H9 (cell line): ENCODE measurements at regions not wholly inside any gene's neighbourhood (a gene's known extent, or its start where the extent isn't known, plus 50 kb on each side); places are given as distances from the start of the nearest gene placed in this dataset.

Experiments
- DNase-seq: peaks from one replicate; pipeline ENCODE4 v3.0.0-alpha.2; 2017
- H2AFZ ChIP-seq: one replicate; pipeline ENCODE4 v1.6.1; 2013; ENCODE audit warnings: mild to moderate bottlenecking, low read length, control low read depth, moderate library complexity
- H2AK5ac ChIP-seq: 2 replicates; pipeline ENCODE4 v1.6.1; 2013; ENCODE audit warnings: low read length, control low read depth, mixed read lengths; ENCODE audit not compliant: insufficient read length
- H2BK120ac ChIP-seq: one replicate; pipeline ENCODE4 v1.6.1; 2013; ENCODE audit warnings: low read depth, mild to moderate bottlenecking, low read length, control low read depth, inconsistent platforms; ENCODE audit not compliant: poor library complexity, severe bottlenecking
- H2BK12ac ChIP-seq: 2 replicates; pipeline ENCODE4 v1.6.1; 2013; ENCODE audit warnings: low read length, control low read depth, mixed read lengths, low read depth; ENCODE audit not compliant: insufficient read length
- H2BK15ac ChIP-seq: 2 replicates; pipeline ENCODE4 v1.6.1; 2013; ENCODE audit warnings: low read depth, low read length, control low read depth
- H2BK20ac ChIP-seq: one replicate; pipeline ENCODE4 v1.6.1; 2013; ENCODE audit warnings: low read depth, mild to moderate bottlenecking, low read length, control low read depth, inconsistent platforms; ENCODE audit not compliant: poor library complexity, severe bottlenecking
- H2BK5ac ChIP-seq: 2 replicates; pipeline ENCODE4 v1.6.1; 2013; ENCODE audit warnings: low read length, control low read depth, mixed read lengths; ENCODE audit not compliant: insufficient read length
- H3K14ac ChIP-seq: 2 replicates; pipeline ENCODE4 v1.6.1; 2013; ENCODE audit warnings: low read length, control low read depth; ENCODE audit not compliant: insufficient read depth
- H3K18ac ChIP-seq: 2 replicates; pipeline ENCODE4 v1.6.1; 2013; ENCODE audit warnings: low read depth, mild to moderate bottlenecking, mixed read lengths, low read length, control low read depth; ENCODE audit not compliant: insufficient read length
- H3K23ac ChIP-seq: 2 replicates; pipeline ENCODE4 v1.6.1; 2013; ENCODE audit warnings: low read length, control low read depth, mixed read lengths, low read depth; ENCODE audit not compliant: insufficient read length
- H3K23me2 ChIP-seq: 2 replicates; pipeline ENCODE4 v1.6.1; 2013; ENCODE audit warnings: low read depth, mild to moderate bottlenecking, mixed read lengths, low read length, control low read depth; ENCODE audit not compliant: insufficient read length, poor library complexity, severe bottlenecking
- H3K27ac ChIP-seq: 2 replicates; pipeline ENCODE4 v1.5.1; 2013; ENCODE audit warnings: low read length, control low read depth, mixed read lengths, low read depth; ENCODE audit not compliant: insufficient read length
- H3K27me3 ChIP-seq: 2 replicates; pipeline ENCODE4 v1.6.1; 2013; ENCODE audit warnings: low read length, control low read depth, inconsistent platforms; ENCODE audit not compliant: insufficient read depth
- H3K4ac ChIP-seq: 2 replicates; pipeline ENCODE4 v1.6.1; 2013; ENCODE audit warnings: low read depth, mild to moderate bottlenecking, control low read depth, inconsistent platforms, low read length, moderate library complexity
- H3K4me1 ChIP-seq: 2 replicates; pipeline ENCODE4 v1.6.1; 2013; ENCODE audit warnings: low read length, control low read depth, inconsistent platforms; ENCODE audit not compliant: insufficient read depth
- H3K4me2 ChIP-seq: 2 replicates; pipeline ENCODE4 v1.6.1; 2013; ENCODE audit warnings: low read length, control low read depth, mixed read lengths; ENCODE audit not compliant: insufficient read length, insufficient read depth
- H3K56ac ChIP-seq: 2 replicates; pipeline ENCODE4 v1.6.1; 2013; ENCODE audit warnings: low read depth, mild to moderate bottlenecking, mixed read lengths, low read length, control low read depth; ENCODE audit not compliant: insufficient read length
- H3K79me1 ChIP-seq: 2 replicates; pipeline ENCODE4 v1.6.1; 2013; ENCODE audit warnings: low read depth, mild to moderate bottlenecking, moderate library complexity, low read length, control low read depth, inconsistent platforms; ENCODE audit not compliant: insufficient read depth, poor library complexity, severe bottlenecking
- H3K79me2 ChIP-seq: 2 replicates; pipeline ENCODE4 v1.6.1; 2013; ENCODE audit warnings: low read length, control low read depth, inconsistent platforms; ENCODE audit not compliant: insufficient read depth
- H3K9ac ChIP-seq: 2 replicates; pipeline ENCODE4 v1.6.1; 2013; ENCODE audit warnings: low read length, control low read depth, mixed read lengths; ENCODE audit not compliant: insufficient read length; ENCODE audit errors: extremely low read depth
- H3K9me3 ChIP-seq: one replicate; pipeline ENCODE4 v1.6.1; 2013; ENCODE audit warnings: low read depth, low read length, inconsistent platforms; ENCODE audit not compliant: control insufficient read depth
- H3T11ph ChIP-seq: one replicate; pipeline ENCODE4 v1.6.1; 2013; ENCODE audit warnings: mild to moderate bottlenecking, low read length, control low read depth, inconsistent platforms
- H4K20me1 ChIP-seq: one replicate; pipeline ENCODE4 v1.6.1; 2013; ENCODE audit not compliant: control insufficient read depth, insufficient read length, insufficient read depth
- H4K5ac ChIP-seq: 2 replicates; pipeline ENCODE4 v1.6.1; 2013; ENCODE audit warnings: low read depth, mild to moderate bottlenecking, mixed read lengths, low read length, control low read depth; ENCODE audit not compliant: insufficient read length
- H4K8ac ChIP-seq: replicated peaks from 2 replicates; pipeline ENCODE4 v1.6.1; 2013; ENCODE audit warnings: low read length, control low read depth, mixed read lengths, low read depth; ENCODE audit not compliant: insufficient read length
- H4K91ac ChIP-seq: 2 replicates; pipeline ENCODE4 v1.6.1; 2013; ENCODE audit warnings: low read depth, mild to moderate bottlenecking, moderate library complexity, mixed read lengths, low read length, control low read depth; ENCODE audit not compliant: insufficient read length
- H3K27ac Mint-ChIP-seq, 3 experiments: 2 replicates in 2 of 3; 3 replicates in 1 of 3; pipeline ENCODE4 v1.8.0; 2020 to 2021; ENCODE audit warnings: mixed read lengths in 3 of 3, mild to moderate bottlenecking in 1 of 3, moderate library complexity in 1 of 3
- H3K27me3 Mint-ChIP-seq: 2 replicates; pipeline ENCODE4 v1.8.0; 2021; ENCODE audit warnings: low read depth, mild to moderate bottlenecking, moderate library complexity, mixed read lengths
- H3K36me3 Mint-ChIP-seq, 3 experiments: 2 replicates in 2 of 3; 3 replicates in 1 of 3; pipeline ENCODE4 v1.8.0; 2020 to 2021; ENCODE audit warnings: low read depth in 3 of 3, mixed read lengths in 3 of 3; ENCODE audit not compliant: insufficient read depth in 1 of 3
- H3K4me1 Mint-ChIP-seq, 2 experiments: 2 replicates each; pipeline ENCODE4 v1.8.0; 2020; ENCODE audit warnings: mixed read lengths in 2 of 2
- H3K4me3 Mint-ChIP-seq, 2 experiments: 2 replicates in 1 of 2; 3 replicates in 1 of 2; pipeline ENCODE4 v1.8.0; 2020 to 2021; ENCODE audit warnings: mild to moderate bottlenecking in 2 of 2, mixed read lengths in 2 of 2, moderate library complexity in 1 of 2
- H3K9me3 Mint-ChIP-seq, 2 experiments: 2 replicates in 1 of 2; 3 replicates in 1 of 2; pipeline ENCODE4 v1.8.0; 2020; ENCODE audit warnings: mild to moderate bottlenecking in 2 of 2, mixed read lengths in 2 of 2, moderate library complexity in 1 of 2
- CTCF ChIP-seq: fragments of 200-600 bp; sonication (generic); conservative IDR thresholded peaks from 3 replicates; pipeline ENCODE4 v1.8.0; 2021; ENCODE audit warnings: antibody characterized with exemption, mild to moderate bottlenecking
- WGBS: extraction: QIAGEN DNeasy Blood & Tissue Kit; methylation state at CpG from one replicate; pipeline ENCODE4 v1.1.7; 2013; ENCODE audit warnings: missing lambda C conversion rate, low lambda C conversion rate, mixed read lengths; ENCODE audit not compliant: insufficient read length; ENCODE audit errors: extremely low coverage; 5-methylcytosine and 5-hydroxymethylcytosine counted together

DNA sequence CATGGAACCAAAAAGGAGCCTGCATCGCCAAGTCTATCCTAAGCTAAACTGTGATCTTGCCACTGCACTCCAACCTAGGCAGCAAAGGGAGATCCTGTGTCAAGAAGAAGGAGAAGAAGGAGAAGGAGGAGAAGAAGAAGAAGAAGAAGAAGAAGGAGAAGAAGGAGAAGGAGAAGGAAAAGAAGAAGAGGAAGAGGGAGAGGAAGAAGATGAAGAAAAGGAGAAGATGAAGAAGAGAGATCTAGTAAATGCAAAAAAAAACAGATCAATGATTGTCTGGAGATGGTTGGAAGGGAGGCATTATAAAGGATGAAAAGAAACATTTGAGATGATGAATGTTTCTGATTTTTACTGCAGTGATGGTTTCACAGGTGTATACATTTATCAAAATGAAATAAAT is 1629.0 kb upstream of the PIK3C3 start:
- Histone ChIP-seq H3K9me3 (no peaks in the 10 kb centered on the region), H3K9ac (no peak overlapping the region), H2BK20ac (no peak overlapping the region), H3K27ac (no peak overlapping the region), H3K27me3 (no peaks in the 10 kb centered on the region), H3K56ac (no peak overlapping the region), H2AK5ac (no peak overlapping the region), H2AFZ (no peak overlapping the region), H3K79me1 (no peaks in the 10 kb centered on the region), H3T11ph (no peak overlapping the region), H3K14ac (no peak overlapping the region), H3K18ac (no peak overlapping the region), H3K4me1 (no peaks in the 10 kb centered on the region; the same call in 1 of the 2 replicates), H4K20me1 (no peaks in the 10 kb centered on the region), H3K79me2 (no peaks in the 10 kb centered on the region), H4K91ac (no peak overlapping the region), H3K4ac (no peak overlapping the region), H3K23me2 (no peaks in the 10 kb centered on the region), H2BK15ac (no peak overlapping the region), H2BK120ac (no peak overlapping the region), H3K23ac (no peak overlapping the region), H3K4me2 (no peak overlapping the region), H4K5ac (no peak overlapping the region), H2BK12ac (no peak overlapping the region), H4K8ac (no peak overlapping the region), H2BK5ac (no peak overlapping the region)
- no peak for DNase-seq
- peaks cover 21 to 22% of the 10 kb centered on the region in 2 experiments for H3K4me1 Mint-ChIP-seq
- no peaks in the 10 kb centered on the region for H3K27me3 Mint-ChIP-seq
- no peak overlapping the region for H3K27ac Mint-ChIP-seq
- peaks cover 5 to 7% of the 10 kb centered on the region in 2 experiments for H3K9me3 Mint-ChIP-seq
- no CpG with 5 or more reads among the region's 1 CpG for WGBS
- H3K4me3 Mint-ChIP-seq = no peak overlapping the region
- H3K36me3 Mint-ChIP-seq = peaks cover 0 to 6% (median 3%) of the 10 kb centered on the region in 3 experiments; a peak in 3 of 7 replicates
- no peak for TF ChIP-seq CTCF
